ENCODE measurements at regions not wholly inside any gene's neighbourhood (a gene's known extent, or its start where the extent isn't known, plus 50 kb on each side); places are given as distances from the start of the nearest gene placed in this dataset.

GRCh38 chr2:14778015-14778414, 145.5 kb downstream of the LRATD1 start:
- TF ChIP-seq CTCF (IDR thresholded peaks at IDR 0.05) (no peak), POLR2A (IDR thresholded peaks at IDR 0.05) (no peak)
